ENCODE measurements at regions not wholly inside any gene's neighbourhood (a gene's known extent, or its start where the extent isn't known, plus 50 kb on each side); places are given as distances from the start of the nearest gene placed in this dataset.

- Mint-ChIP-seq H3K4me1 (ENCODE audit: low read depth, unreplicated experiment) (no peaks in the 10 kb centered on the region), H3K9me3 (ENCODE audit: unreplicated experiment) (no peaks in the 10 kb centered on the region), H3K27ac (ENCODE audit: unreplicated experiment) (no peak overlapping the region), H3K36me3 (ENCODE audit: low read depth, unreplicated experiment) (no peaks in the 10 kb centered on the region), H3K4me3 (ENCODE audit: unreplicated experiment) (no peak overlapping the region), H3K27me3 (ENCODE audit: low read depth, unreplicated experiment) (peaks cover 25% of the 10 kb centered on the region)
- no peak overlapping the region for H3K4me2 ChIP-seq (ENCODE audit: low read length)
- peaks cover 3% of the 10 kb centered on the region for H3K27me3 ChIP-seq (ENCODE audit: insufficient read depth, low read length)
- H3K9me3 ChIP-seq (ENCODE audit: insufficient read depth, low read depth, low read length) = no peaks in the 10 kb centered on the region
- H3K9ac ChIP-seq (ENCODE audit: low read length) = no peak overlapping the region
- no peak for DNase-seq (ENCODE audit: low read depth)
- H3K4me3 ChIP-seq (ENCODE audit: insufficient read depth, low read depth, low read length) = no peak overlapping the region
- H3K27ac ChIP-seq (ENCODE audit: low read depth, low read length) = no peak overlapping the region
- H4K20me1 ChIP-seq (ENCODE audit: insufficient read depth, low read length) = no peaks in the 10 kb centered on the region
- no peak for FAIRE-seq
- H2AFZ ChIP-seq (ENCODE audit: low read depth, low read length) = no peak overlapping the region
- no peaks in the 10 kb centered on the region for H3K4me1 ChIP-seq (ENCODE audit: insufficient read depth, low read length)
- no peaks in the 10 kb centered on the region for H3K79me2 ChIP-seq (ENCODE audit: insufficient read depth, low read length)
- H3K36me3 ChIP-seq (ENCODE audit: insufficient read depth, low read length) = no peaks in the 10 kb centered on the region
- TF ChIP-seq CTCF (IDR thresholded peaks at IDR 0.05; ENCODE audit: insufficient read depth, low read depth, low read length) (no peak), EZH2 (IDR thresholded peaks at IDR 0.05; ENCODE audit: insufficient read depth, low read length) (no peak)
These were observed 384.4 kb downstream of the TNS3 start for GRCh38 chr7:47197486-47197885.

GRCh38 chr7:47196737-47197136 is 385.2 kb downstream of the TNS3 start:
- no peak for TF ChIP-seq EZH2 (IDR thresholded peaks at IDR 0.05; ENCODE audit: insufficient read depth, low read length)
- TF ChIP-seq CTCF (IDR thresholded peaks at IDR 0.05; ENCODE audit: insufficient read depth, low read depth, low read length) = no peak
- FAIRE-seq = no peak
- H3K79me2 ChIP-seq (ENCODE audit: insufficient read depth, low read length) = no peaks in the 10 kb centered on the region
- Mint-ChIP-seq H3K27ac (ENCODE audit: unreplicated experiment) (no peak overlapping the region), H3K27me3 (ENCODE audit: low read depth, unreplicated experiment) (peaks cover 25% of the 10 kb centered on the region), H3K4me3 (ENCODE audit: unreplicated experiment) (no peak overlapping the region), H3K4me1 (ENCODE audit: low read depth, unreplicated experiment) (no peaks in the 10 kb centered on the region), H3K36me3 (ENCODE audit: low read depth, unreplicated experiment) (no peaks in the 10 kb centered on the region), H3K9me3 (ENCODE audit: unreplicated experiment) (no peaks in the 10 kb centered on the region)
- no peak overlapping the region for H2AFZ ChIP-seq (ENCODE audit: low read depth, low read length)
- no peaks in the 10 kb centered on the region for H4K20me1 ChIP-seq (ENCODE audit: insufficient read depth, low read length)
- H3K27me3 ChIP-seq (ENCODE audit: insufficient read depth, low read length) = peaks cover 3% of the 10 kb centered on the region
- no peaks in the 10 kb centered on the region for H3K36me3 ChIP-seq (ENCODE audit: insufficient read depth, low read length)
- H3K4me3 ChIP-seq (ENCODE audit: insufficient read depth, low read depth, low read length) = no peak overlapping the region
- H3K9ac ChIP-seq (ENCODE audit: low read length) = no peak overlapping the region
- DNase-seq (ENCODE audit: low read depth) = no peak
- no peaks in the 10 kb centered on the region for H3K9me3 ChIP-seq (ENCODE audit: insufficient read depth, low read depth, low read length)
- no peak overlapping the region for H3K27ac ChIP-seq (ENCODE audit: low read depth, low read length)
- H3K4me2 ChIP-seq (ENCODE audit: low read length) = no peak overlapping the region
- no peaks in the 10 kb centered on the region for H3K4me1 ChIP-seq (ENCODE audit: insufficient read depth, low read length)

GRCh38 chr7:47196106-47196645 is 385.7 kb downstream of the TNS3 start:
- H2AFZ ChIP-seq (ENCODE audit: low read depth, low read length) = no peak overlapping the region
- no peak for FAIRE-seq
- H3K4me1 ChIP-seq (ENCODE audit: insufficient read depth, low read length) = no peaks in the 10 kb centered on the region
- H3K9ac ChIP-seq (ENCODE audit: low read length) = no peak overlapping the region
- H3K9me3 ChIP-seq (ENCODE audit: insufficient read depth, low read depth, low read length) = no peaks in the 10 kb centered on the region
- peaks cover 3% of the 10 kb centered on the region for H3K27me3 ChIP-seq (ENCODE audit: insufficient read depth, low read length)
- no peak overlapping the region for H3K27ac ChIP-seq (ENCODE audit: low read depth, low read length)
- no peak for DNase-seq (ENCODE audit: low read depth)
- Mint-ChIP-seq H3K4me1 (ENCODE audit: low read depth, unreplicated experiment) (no peaks in the 10 kb centered on the region), H3K27ac (ENCODE audit: unreplicated experiment) (no peak overlapping the region), H3K9me3 (ENCODE audit: unreplicated experiment) (no peaks in the 10 kb centered on the region), H3K36me3 (ENCODE audit: low read depth, unreplicated experiment) (no peaks in the 10 kb centered on the region), H3K27me3 (ENCODE audit: low read depth, unreplicated experiment) (peaks cover 23% of the 10 kb centered on the region), H3K4me3 (ENCODE audit: unreplicated experiment) (no peak overlapping the region)
- H4K20me1 ChIP-seq (ENCODE audit: insufficient read depth, low read length) = no peaks in the 10 kb centered on the region
- no peaks in the 10 kb centered on the region for H3K36me3 ChIP-seq (ENCODE audit: insufficient read depth, low read length)
- H3K79me2 ChIP-seq (ENCODE audit: insufficient read depth, low read length) = no peaks in the 10 kb centered on the region
- no peak for TF ChIP-seq EZH2 (IDR thresholded peaks at IDR 0.05; ENCODE audit: insufficient read depth, low read length)
- TF ChIP-seq CTCF (IDR thresholded peaks at IDR 0.05; ENCODE audit: insufficient read depth, low read depth, low read length) = no peak
- no peak overlapping the region for H3K4me3 ChIP-seq (ENCODE audit: insufficient read depth, low read depth, low read length)
- no peak overlapping the region for H3K4me2 ChIP-seq (ENCODE audit: low read length)
